UCSD-AML1 (cell line): ENCODE measurements at regions not wholly inside any gene's neighbourhood (a gene's known extent, or its start where the extent isn't known, plus 50 kb on each side); places are given as distances from the start of the nearest gene placed in this dataset.
"Not testable (repeated sequence)": the region's sequence is repeated elsewhere in the genome, so short reads cannot be mapped to it uniquely, and the experiment has no call there.

ENCODE experiments used
- DNase-seq: peaks from one replicate; lab custom pipeline; 2025; ENCODE audit not compliant: unreplicated experiment; lab: John Stamatoyannopoulos, UW

- not testable (repeated sequence) for DNase-seq
These were observed 73.5 kb downstream of the NPIPA8 start for GRCh38 chr16:18263046-18263445.

GRCh38 chr16:18261848-18262247 lies 74.7 kb downstream of the NPIPA8 start:
- not testable (repeated sequence) for DNase-seq

- not testable (repeated sequence) for DNase-seq
These were observed 76.9 kb downstream of the NPIPA8 start for GRCh38 chr16:18259496-18260176.

- not testable (repeated sequence) for DNase-seq
These were observed 83.6 kb downstream of the NPIPA8 start for GRCh38 chr16:18252943-18253342.

GRCh38 chr16:18230505-18230904 lies 106.0 kb downstream of the NPIPA8 start:
- not testable (repeated sequence) for DNase-seq

- not testable (repeated sequence) for DNase-seq
These were observed 114.2 kb downstream of the NPIPA8 start for GRCh38 chr16:18222054-18223009.

GRCh38 chr16:18217741-18218140 lies 118.8 kb downstream of the NPIPA8 start:
- DNase-seq: not testable (repeated sequence)

- not testable (repeated sequence) for DNase-seq
These were observed 119.7 kb downstream of the NPIPA8 start for GRCh38 chr16:18216814-18217213.

- DNase-seq: not testable (repeated sequence)
These were observed 122.7 kb downstream of the NPIPA8 start for GRCh38 chr16:18213810-18214209.

GRCh38 chr16:18211505-18211904 lies 125.0 kb downstream of the NPIPA8 start:
- not testable (repeated sequence) for DNase-seq

GRCh38 chr16:18204786-18205185 lies 131.8 kb downstream of the NPIPA8 start:
- DNase-seq: not testable (repeated sequence)

GRCh38 chr16:18204309-18204708 lies 132.2 kb downstream of the NPIPA8 start:
- DNase-seq: not testable (repeated sequence)

- DNase-seq: not testable (repeated sequence)
These were observed 135.0 kb downstream of the NPIPA8 start for GRCh38 chr16:18201511-18201910.

- not testable (repeated sequence) for DNase-seq
These were observed 144.1 kb downstream of the NPIPA8 start for GRCh38 chr16:18192389-18192788.

GRCh38 chr16:18190179-18190578 lies 146.4 kb downstream of the NPIPA8 start:
- DNase-seq: not testable (repeated sequence)

- DNase-seq: not testable (repeated sequence)
These were observed 151.8 kb downstream of the NPIPA8 start for GRCh38 chr16:18184755-18185154.

GRCh38 chr16:18181028-18181427 lies 155.5 kb downstream of the NPIPA8 start:
- not testable (repeated sequence) for DNase-seq

- DNase-seq: not testable (repeated sequence)
These were observed 162.5 kb downstream of the NPIPA8 start for GRCh38 chr16:18173945-18174497.

- DNase-seq: not testable (repeated sequence)
These were observed 174.2 kb downstream of the NPIPA8 start for GRCh38 chr16:18162293-18162692.

- DNase-seq: not testable (repeated sequence)
These were observed 175.3 kb downstream of the NPIPA8 start for GRCh38 chr16:18161224-18161623.

GRCh38 chr16:18159185-18159584 lies 177.4 kb downstream of the NPIPA8 start:
- DNase-seq: not testable (repeated sequence)
